ENCODE measurements at regions not wholly inside any gene's neighbourhood (a gene's known extent, or its start where the extent isn't known, plus 50 kb on each side); places are given as distances from the start of the nearest gene placed in this dataset.

DNA sequence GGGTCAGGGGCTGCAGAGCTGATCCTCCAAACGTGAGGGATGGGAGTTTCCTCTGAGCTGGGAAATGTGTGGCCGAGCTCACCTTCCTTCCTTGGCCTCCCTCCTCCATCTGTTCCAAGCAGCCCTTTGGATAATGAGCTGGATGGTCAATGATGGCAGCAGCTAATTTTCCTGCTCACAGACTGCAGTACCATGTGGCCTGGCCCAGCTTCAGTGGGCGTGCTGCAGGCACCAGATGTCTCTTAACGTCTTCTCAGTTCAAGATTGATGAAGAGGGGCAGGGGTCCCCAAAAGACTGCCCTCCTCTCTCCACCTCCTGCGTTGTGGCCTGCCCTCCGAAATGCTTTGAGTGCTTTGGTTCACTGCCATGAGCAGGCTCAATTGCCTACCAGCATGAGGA lies 86.0 kb downstream of the UBIAD1 start:
- Histone ChIP-seq H3K9ac (ENCODE audit: control insufficient read depth, extremely low read depth, insufficient read depth, low read length) (no peak overlapping the region), H4K20me1 (ENCODE audit: control insufficient read depth, extremely low read depth, insufficient read depth, low read length) (no peaks in the 10 kb centered on the region), H3K4me2 (ENCODE audit: control insufficient read depth, extremely low read depth, insufficient read depth, low read depth, low read length) (no peak overlapping the region), H3K36me3 (ENCODE audit: control insufficient read depth in 2 of 2, extremely low read depth in 1 of 2, insufficient read depth in 2 of 2, low read length in 2 of 2) (no peaks in the 10 kb centered on the region), H3K9me1 (ENCODE audit: control insufficient read depth, extremely low read depth, insufficient read depth, low read length) (no peaks in the 10 kb centered on the region), H3K27me3 (ENCODE audit: control insufficient read depth, extremely low read depth, insufficient read depth, low read length) (peaks cover 11% of the 10 kb centered on the region), H3K9me3 (ENCODE audit: control insufficient read depth, low read depth, low read length) (no peaks in the 10 kb centered on the region), H3K4me1 (ENCODE audit: control insufficient read depth, extremely low read depth, insufficient read depth, low read length) (no peaks in the 10 kb centered on the region), H2AFZ (ENCODE audit: control insufficient read depth, low read length) (no peak overlapping the region), H3K27ac (ENCODE audit: control insufficient read depth, insufficient read depth, low read length) (no peak overlapping the region), H3K4me3 (ENCODE audit: control insufficient read depth in 2 of 3, extremely low read depth in 1 of 3, insufficient read depth in 2 of 3, low read depth in 1 of 3, low read length in 3 of 3) (no peak overlapping the region), H3K79me2 (ENCODE audit: control insufficient read depth, insufficient read depth, low read length) (no peaks in the 10 kb centered on the region)
- no peak for DNase-seq (ENCODE audit: low read depth, low spot score)
- dilution Hi-C loops (cut with MboI; ENCODE audit: extremely low pct_ligation_motif_present, low sequenced_read_pairs), result no loop called here
- no peak for TF ChIP-seq EZH2 (IDR thresholded peaks at IDR 0.05; ENCODE audit: low read length)
- TF ChIP-seq, protein P1, sequence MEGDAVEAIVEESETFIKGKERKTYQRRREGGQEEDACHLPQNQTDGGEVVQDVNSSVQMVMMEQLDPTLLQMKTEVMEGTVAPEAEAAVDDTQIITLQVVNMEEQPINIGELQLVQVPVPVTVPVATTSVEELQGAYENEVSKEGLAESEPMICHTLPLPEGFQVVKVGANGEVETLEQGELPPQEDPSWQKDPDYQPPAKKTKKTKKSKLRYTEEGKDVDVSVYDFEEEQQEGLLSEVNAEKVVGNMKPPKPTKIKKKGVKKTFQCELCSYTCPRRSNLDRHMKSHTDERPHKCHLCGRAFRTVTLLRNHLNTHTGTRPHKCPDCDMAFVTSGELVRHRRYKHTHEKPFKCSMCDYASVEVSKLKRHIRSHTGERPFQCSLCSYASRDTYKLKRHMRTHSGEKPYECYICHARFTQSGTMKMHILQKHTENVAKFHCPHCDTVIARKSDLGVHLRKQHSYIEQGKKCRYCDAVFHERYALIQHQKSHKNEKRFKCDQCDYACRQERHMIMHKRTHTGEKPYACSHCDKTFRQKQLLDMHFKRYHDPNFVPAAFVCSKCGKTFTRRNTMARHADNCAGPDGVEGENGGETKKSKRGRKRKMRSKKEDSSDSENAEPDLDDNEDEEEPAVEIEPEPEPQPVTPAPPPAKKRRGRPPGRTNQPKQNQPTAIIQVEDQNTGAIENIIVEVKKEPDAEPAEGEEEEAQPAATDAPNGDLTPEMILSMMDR (optimal IDR thresholded peaks at IDR 0.05 in 1 of 3, IDR thresholded peaks at IDR 0.05 in 1 of 3, conservative IDR thresholded peaks at IDR 0.05 in 1 of 3; ENCODE audit: extremely low read depth in 1 of 3, insufficient read depth in 2 of 3, low read length in 3 of 3), result no peak
- no peak for FAIRE-seq

DNA sequence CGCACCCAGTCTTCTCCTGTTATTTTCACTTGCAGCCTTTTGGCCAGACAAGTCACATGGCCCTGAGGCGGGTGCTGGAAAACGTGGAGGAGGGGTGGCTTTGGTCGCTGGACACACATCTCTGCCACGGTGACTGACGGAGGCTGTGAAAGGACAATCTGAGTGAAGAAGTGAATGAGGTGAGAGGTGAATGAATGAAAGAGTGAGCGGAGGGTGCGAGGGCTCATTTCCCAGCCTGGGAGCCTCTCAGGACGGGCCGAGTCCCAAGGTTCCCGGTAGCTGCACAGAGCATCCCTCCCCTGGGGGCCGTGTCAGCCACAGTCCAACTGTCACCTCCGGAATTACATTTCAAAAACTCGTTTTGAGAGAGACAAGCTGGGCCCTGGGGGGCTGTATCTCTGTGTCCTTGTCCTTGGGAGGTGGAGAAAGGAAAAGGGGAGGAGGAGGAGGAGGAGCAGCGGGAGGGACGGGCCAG lies 89.6 kb downstream of the UBIAD1 start:
- no peaks in the 10 kb centered on the region for H4K20me1 ChIP-seq (ENCODE audit: control insufficient read depth, extremely low read depth, insufficient read depth, low read length)
- no peaks in the 10 kb centered on the region for H3K27me3 ChIP-seq (ENCODE audit: control insufficient read depth, extremely low read depth, insufficient read depth, low read length)
- dilution Hi-C loops (cut with MboI; ENCODE audit: extremely low pct_ligation_motif_present, low sequenced_read_pairs), result no loop called here

More for the DNA sequence above, 89.6 kb downstream of the UBIAD1 start:
- Histone ChIP-seq H3K27ac (ENCODE audit: control insufficient read depth, insufficient read depth, low read length) (no peak overlapping the region), H3K4me1 (ENCODE audit: control insufficient read depth, extremely low read depth, insufficient read depth, low read length) (no peaks in the 10 kb centered on the region), H3K9me1 (ENCODE audit: control insufficient read depth, extremely low read depth, insufficient read depth, low read length) (no peaks in the 10 kb centered on the region), H3K79me2 (ENCODE audit: control insufficient read depth, insufficient read depth, low read length) (no peaks in the 10 kb centered on the region), H3K9ac (ENCODE audit: control insufficient read depth, extremely low read depth, insufficient read depth, low read length) (no peak overlapping the region), H3K9me3 (ENCODE audit: control insufficient read depth, low read depth, low read length) (no peaks in the 10 kb centered on the region), H3K36me3 (ENCODE audit: control insufficient read depth in 2 of 2, extremely low read depth in 1 of 2, insufficient read depth in 2 of 2, low read length in 2 of 2) (no peaks in the 10 kb centered on the region), H2AFZ (ENCODE audit: control insufficient read depth, low read length) (no peak overlapping the region), H3K4me3 (ENCODE audit: control insufficient read depth in 2 of 3, extremely low read depth in 1 of 3, insufficient read depth in 2 of 3, low read depth in 1 of 3, low read length in 3 of 3) (no peak overlapping the region), H3K4me2 (ENCODE audit: control insufficient read depth, extremely low read depth, insufficient read depth, low read depth, low read length) (no peak overlapping the region)
- FAIRE-seq (no peak), DNase-seq (ENCODE audit: low read depth, low spot score) (no peak)
- TF ChIP-seq EZH2 (IDR thresholded peaks at IDR 0.05; ENCODE audit: low read length), result no peak
- TF ChIP-seq, protein P1 (optimal IDR thresholded peaks at IDR 0.05 in 1 of 3, IDR thresholded peaks at IDR 0.05 in 1 of 3, conservative IDR thresholded peaks at IDR 0.05 in 1 of 3; ENCODE audit: extremely low read depth in 1 of 3, insufficient read depth in 2 of 3, low read length in 3 of 3), result no peak
